Esophagus muscularis mucosa (tissue), 4 donors: ENCODE measurements at regions not wholly inside any gene's neighbourhood (a gene's known extent, or its start where the extent isn't known, plus 50 kb on each side); places are given as distances from the start of the nearest gene placed in this dataset.

Source experiments
- EP300 ChIP-seq: sonication (generic); formaldehyde crosslinking; IDR thresholded peaks from one replicate; pipeline ENCODE4 v1.6.1; 2017; ENCODE audit warnings: antibody characterized with exemption
- POLR2A ChIP-seq: fragments of 450-650 bp; IDR thresholded peaks from one replicate; pipeline ENCODE4 v1.6.1; 2017; ENCODE audit warnings: antibody characterized with exemption, moderate library complexity, mild to moderate bottlenecking, low read depth
- POLR2AphosphoS5 ChIP-seq, 2 donors: sonication (generic); formaldehyde crosslinking; IDR thresholded peaks; one replicate each; pipeline ENCODE4 v1.6.1; 2017; ENCODE audit warnings: antibody characterized with exemption in 2 of 2
- TF ChIP-seq, protein P1 (sequence below), 3 experiments: fragments of 200-600 bp in 2 of 3; fragments of 450-650 bp in 1 of 3; sonication (generic) in 2 of 3; IDR thresholded peaks; one replicate each; pipeline ENCODE4 v1.5.1; 2017 to 2019; ENCODE audit warnings: antibody characterized with exemption in 3 of 3, mild to moderate bottlenecking in 2 of 3, moderate library complexity in 1 of 3

DNA sequence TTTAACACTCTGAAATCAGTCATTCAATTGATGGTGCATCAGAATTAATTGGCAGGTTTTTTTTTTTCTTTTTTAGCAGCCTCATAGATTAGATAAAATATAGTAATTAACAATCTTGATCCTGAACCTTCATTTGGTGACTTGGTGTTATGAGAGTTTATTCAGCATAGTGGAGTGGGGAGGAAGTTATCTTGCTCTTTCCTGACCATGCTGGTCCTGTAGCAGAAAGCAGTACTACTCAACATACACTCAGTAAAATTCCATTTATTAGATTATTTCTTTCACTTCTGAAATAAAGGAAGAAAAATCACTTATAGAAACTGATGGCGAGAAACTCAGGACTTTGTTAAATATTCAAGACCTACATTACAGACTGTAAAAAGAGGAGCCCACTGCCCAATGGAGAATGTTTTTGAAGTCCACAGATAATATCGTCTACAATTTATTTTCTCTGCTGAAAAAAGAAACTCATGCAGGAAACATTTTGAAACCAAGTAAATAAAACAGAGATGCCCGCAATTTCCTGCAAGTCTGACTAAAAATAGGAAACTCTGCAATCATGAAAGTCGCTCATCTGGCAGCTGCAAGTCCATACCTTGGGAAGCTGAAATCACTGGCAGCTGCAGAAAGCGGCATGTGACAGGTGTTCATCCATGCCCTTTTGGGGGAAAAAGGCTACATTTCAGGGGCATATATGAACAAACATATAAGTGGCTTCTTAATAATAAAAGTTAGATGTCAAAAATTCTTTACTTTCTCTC, 233.2 kb upstream of the RFX3 start:
- TF ChIP-seq, protein P1, sequence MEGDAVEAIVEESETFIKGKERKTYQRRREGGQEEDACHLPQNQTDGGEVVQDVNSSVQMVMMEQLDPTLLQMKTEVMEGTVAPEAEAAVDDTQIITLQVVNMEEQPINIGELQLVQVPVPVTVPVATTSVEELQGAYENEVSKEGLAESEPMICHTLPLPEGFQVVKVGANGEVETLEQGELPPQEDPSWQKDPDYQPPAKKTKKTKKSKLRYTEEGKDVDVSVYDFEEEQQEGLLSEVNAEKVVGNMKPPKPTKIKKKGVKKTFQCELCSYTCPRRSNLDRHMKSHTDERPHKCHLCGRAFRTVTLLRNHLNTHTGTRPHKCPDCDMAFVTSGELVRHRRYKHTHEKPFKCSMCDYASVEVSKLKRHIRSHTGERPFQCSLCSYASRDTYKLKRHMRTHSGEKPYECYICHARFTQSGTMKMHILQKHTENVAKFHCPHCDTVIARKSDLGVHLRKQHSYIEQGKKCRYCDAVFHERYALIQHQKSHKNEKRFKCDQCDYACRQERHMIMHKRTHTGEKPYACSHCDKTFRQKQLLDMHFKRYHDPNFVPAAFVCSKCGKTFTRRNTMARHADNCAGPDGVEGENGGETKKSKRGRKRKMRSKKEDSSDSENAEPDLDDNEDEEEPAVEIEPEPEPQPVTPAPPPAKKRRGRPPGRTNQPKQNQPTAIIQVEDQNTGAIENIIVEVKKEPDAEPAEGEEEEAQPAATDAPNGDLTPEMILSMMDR (IDR thresholded peaks at IDR 0.05), result no peak
- TF ChIP-seq EP300 (no peak), POLR2AphosphoS5 (IDR thresholded peaks at IDR 0.05) (no peak), POLR2A (no peak)
